ENCODE measurements at regions not wholly inside any gene's neighbourhood (a gene's known extent, or its start where the extent isn't known, plus 50 kb on each side); places are given as distances from the start of the nearest gene placed in this dataset.

GRCh38 chr3:64343689-64344430 lies 118.6 kb upstream of the PRICKLE2 start:
- no TSS peak for BruUV-seq (replicated peaks)
- Histone ChIP-seq H3K4me1 (ENCODE audit: insufficient read depth, low read length, poor library complexity, severe bottlenecking) (no peaks in the 10 kb centered on the region), H3K27ac (ENCODE audit: low read depth, low read length, poor library complexity, severe bottlenecking) (no peak overlapping the region), H3K27me3 (replicated peaks; ENCODE audit: insufficient read depth, low read depth, low read length, poor library complexity) (no peaks in the 10 kb centered on the region), H3K9me3 (ENCODE audit: low read depth, low read length, poor library complexity, severe bottlenecking) (no peaks in the 10 kb centered on the region), H3K36me3 (ENCODE audit: insufficient read depth, low read length, poor library complexity, severe bottlenecking) (no peaks in the 10 kb centered on the region), H3K4me3 (ENCODE audit: low read depth, low read length, poor library complexity, severe bottlenecking) (no peak overlapping the region)
- intact Hi-C loops (cut with micrococcal nuclease; ENCODE audit: unreplicated experiment), result no loop called here
- TF ChIP-seq EZH2 (IDR thresholded peaks at IDR 0.05; ENCODE audit: borderline replicate concordance, low read depth, low read length, poor library complexity, severe bottlenecking) (no peak), CTCF (conservative IDR thresholded peaks at IDR 0.05; ENCODE audit: low read depth, low read length) (no peak)
- CTCF ChIA-PET, result no interaction called here
- DNase-seq (ENCODE audit: low spot score), result no peak
- POLR2A ChIA-PET (ENCODE audit: low non-redundant PET), result no interaction called here

GRCh38 chr3:64342940-64343688 lies 117.8 kb upstream of the PRICKLE2 start:
- Histone ChIP-seq H3K9me3 (ENCODE audit: low read depth, low read length, poor library complexity, severe bottlenecking) (no peaks in the 10 kb centered on the region), H3K4me1 (ENCODE audit: insufficient read depth, low read length, poor library complexity, severe bottlenecking) (no peaks in the 10 kb centered on the region), H3K36me3 (ENCODE audit: insufficient read depth, low read length, poor library complexity, severe bottlenecking) (no peaks in the 10 kb centered on the region), H3K27me3 (replicated peaks; ENCODE audit: insufficient read depth, low read depth, low read length, poor library complexity) (no peaks in the 10 kb centered on the region), H3K27ac (ENCODE audit: low read depth, low read length, poor library complexity, severe bottlenecking) (no peak overlapping the region), H3K4me3 (ENCODE audit: low read depth, low read length, poor library complexity, severe bottlenecking) (no peak overlapping the region)
- no peak for DNase-seq (ENCODE audit: low spot score)
- TF ChIP-seq EZH2 (IDR thresholded peaks at IDR 0.05; ENCODE audit: borderline replicate concordance, low read depth, low read length, poor library complexity, severe bottlenecking) (no peak), CTCF (conservative IDR thresholded peaks at IDR 0.05; ENCODE audit: low read depth, low read length) (no peak)
- BruUV-seq (replicated peaks), result no TSS peak
- intact Hi-C loops (cut with micrococcal nuclease; ENCODE audit: unreplicated experiment), result no loop called here
- ChIA-PET POLR2A (ENCODE audit: low non-redundant PET) (no interaction called here), CTCF (no interaction called here)

- POLR2A ChIA-PET (ENCODE audit: low non-redundant PET), result no interaction called here
- H3K27me3 ChIP-seq (replicated peaks; ENCODE audit: insufficient read depth, low read depth, low read length, poor library complexity), result no peaks in the 10 kb centered on the region
- no peaks in the 10 kb centered on the region for H3K4me1 ChIP-seq (ENCODE audit: insufficient read depth, low read length, poor library complexity, severe bottlenecking)
- no peak for DNase-seq (ENCODE audit: low spot score)
- H3K9me3 ChIP-seq (ENCODE audit: low read depth, low read length, poor library complexity, severe bottlenecking), result no peaks in the 10 kb centered on the region
- intact Hi-C loops (cut with micrococcal nuclease; ENCODE audit: unreplicated experiment), result no loop called here
- no peak overlapping the region for H3K27ac ChIP-seq (ENCODE audit: low read depth, low read length, poor library complexity, severe bottlenecking)
- H3K4me3 ChIP-seq (ENCODE audit: low read depth, low read length, poor library complexity, severe bottlenecking), result no peak overlapping the region
- TF ChIP-seq EZH2 (IDR thresholded peaks at IDR 0.05; ENCODE audit: borderline replicate concordance, low read depth, low read length, poor library complexity, severe bottlenecking), result no peak
- no peaks in the 10 kb centered on the region for H3K36me3 ChIP-seq (ENCODE audit: insufficient read depth, low read length, poor library complexity, severe bottlenecking)
- BruUV-seq (replicated peaks), result no TSS peak
- CTCF ChIA-PET, result no interaction called here
These were observed 116.0 kb upstream of the PRICKLE2 start for GRCh38 chr3:64341296-64341695.

All from A673 (cell line).